GM21390 (cell line): ENCODE measurements at regions not wholly inside any gene's neighbourhood (a gene's known extent, or its start where the extent isn't known, plus 50 kb on each side); places are given as distances from the start of the nearest gene placed in this dataset.

Source experiments
- ATAC-seq: cut with Tn5 transposase; IDR thresholded peaks from one replicate; pipeline ENCODE4 v1.9.1; 2021; ENCODE audit not compliant: unreplicated experiment

DNA sequence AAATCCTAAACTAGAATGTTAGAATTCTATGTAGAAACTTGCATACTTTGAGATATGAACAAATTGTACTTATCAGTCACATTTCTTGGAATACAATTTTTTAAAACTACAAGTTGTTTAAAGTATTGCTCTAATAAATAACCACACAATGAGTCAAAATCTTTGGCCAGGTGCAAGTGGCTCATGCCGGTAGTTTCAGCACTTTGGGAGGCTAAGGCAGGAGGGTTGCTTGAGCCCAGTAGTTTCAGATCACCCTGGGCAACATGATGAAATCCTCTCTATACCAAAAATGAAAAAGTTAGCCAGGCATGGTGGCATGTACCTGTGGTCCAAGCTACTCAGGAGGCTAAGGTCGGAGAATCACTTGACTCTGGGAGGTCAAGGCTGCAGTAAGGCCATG lies 257.8 kb downstream of the COX7C start:
- no peak for ATAC-seq

DNA sequence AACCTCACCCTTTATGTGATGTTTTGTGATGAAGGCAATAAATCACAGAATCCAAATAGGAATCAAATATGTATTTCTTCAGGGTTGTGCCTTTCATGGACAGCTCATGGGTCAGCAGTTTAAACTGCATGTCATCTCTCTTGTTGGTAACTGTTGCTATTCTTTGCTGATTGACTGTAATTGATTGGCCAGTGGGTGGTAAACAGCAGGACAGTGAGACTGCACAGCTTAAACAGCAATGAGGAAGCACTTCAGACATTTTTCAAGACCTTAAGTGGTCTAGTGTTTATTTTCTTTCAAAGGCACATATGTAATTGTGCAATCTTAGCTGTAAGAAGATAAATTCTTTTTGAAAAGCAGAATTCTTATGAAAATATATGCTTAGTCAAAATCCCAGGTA lies 260.5 kb downstream of the COX7C start:
- ATAC-seq = no peak

DNA sequence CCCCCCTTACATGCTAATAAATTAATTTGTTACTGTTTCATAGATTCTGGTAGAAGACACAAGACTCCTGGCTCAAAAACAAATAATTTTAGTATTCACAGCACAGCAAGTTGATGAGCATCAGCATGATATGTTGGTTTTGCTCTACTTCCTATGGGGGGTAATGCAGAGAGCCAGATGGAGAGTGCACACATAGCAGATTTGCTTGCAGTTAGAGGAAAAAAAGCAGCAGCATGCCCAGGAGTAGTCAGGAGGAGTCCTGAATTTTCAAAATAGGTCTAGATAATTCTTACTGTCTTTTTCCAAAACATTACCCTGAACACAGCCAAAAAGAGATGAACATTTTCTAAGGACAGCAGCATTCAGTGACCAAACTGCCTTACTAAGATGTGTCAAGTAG lies 261.3 kb downstream of the COX7C start:
- ATAC-seq = no peak

DNA sequence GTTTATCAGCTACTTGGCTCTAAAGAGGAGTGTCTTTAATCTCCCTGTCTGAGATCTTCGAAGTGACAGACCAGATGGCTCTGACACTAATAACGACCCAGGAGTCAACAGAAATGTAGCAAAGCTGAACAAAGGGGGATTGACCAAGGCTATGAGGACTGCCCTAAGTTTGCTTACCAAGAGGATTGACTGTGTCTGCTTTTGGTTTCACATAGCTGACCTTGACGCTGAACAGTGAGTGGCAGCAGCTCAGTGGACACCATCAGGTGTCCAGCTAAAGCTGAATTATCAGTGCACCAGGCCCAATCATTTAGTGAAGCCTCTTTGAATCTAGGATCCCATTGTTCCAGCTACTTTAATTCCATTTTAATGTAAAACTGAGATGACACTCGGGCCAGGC lies 262.6 kb downstream of the COX7C start:
- ATAC-seq = no peak

DNA sequence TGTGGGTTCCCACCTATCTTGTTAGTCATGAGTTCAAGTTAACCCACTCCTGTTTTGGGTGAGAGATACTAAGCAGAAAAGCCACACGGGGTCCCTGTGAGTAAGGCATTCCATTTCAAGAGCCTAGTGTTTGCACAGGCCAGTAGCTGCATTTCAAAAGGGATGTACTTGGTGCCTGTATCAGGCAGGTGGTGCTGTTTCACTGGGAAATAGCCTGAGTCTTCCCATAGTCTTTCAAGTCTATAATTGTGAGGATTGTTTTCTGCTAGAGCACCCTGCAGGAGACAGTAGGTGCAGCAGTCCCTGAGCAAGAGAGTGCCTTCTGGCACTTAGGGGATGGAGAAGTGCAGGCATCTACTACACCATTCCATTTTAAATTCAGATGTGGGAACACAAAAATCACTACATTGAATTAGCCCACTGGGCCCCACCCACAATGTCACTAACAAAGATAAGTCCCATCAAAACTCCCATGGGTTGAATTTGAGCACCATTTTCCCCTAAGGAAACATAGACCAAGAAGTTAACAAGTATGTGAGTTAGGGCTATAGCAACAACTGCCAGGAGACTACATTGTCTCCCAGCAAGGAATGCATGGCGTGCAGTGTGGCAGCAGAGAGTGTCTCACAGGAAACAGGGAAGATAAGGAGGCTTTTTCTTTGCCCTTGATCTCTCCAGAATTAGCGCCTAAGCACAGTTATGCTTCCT lies 263.2 kb downstream of the COX7C start:
- peak; percentile 95 for ATAC-seq

DNA sequence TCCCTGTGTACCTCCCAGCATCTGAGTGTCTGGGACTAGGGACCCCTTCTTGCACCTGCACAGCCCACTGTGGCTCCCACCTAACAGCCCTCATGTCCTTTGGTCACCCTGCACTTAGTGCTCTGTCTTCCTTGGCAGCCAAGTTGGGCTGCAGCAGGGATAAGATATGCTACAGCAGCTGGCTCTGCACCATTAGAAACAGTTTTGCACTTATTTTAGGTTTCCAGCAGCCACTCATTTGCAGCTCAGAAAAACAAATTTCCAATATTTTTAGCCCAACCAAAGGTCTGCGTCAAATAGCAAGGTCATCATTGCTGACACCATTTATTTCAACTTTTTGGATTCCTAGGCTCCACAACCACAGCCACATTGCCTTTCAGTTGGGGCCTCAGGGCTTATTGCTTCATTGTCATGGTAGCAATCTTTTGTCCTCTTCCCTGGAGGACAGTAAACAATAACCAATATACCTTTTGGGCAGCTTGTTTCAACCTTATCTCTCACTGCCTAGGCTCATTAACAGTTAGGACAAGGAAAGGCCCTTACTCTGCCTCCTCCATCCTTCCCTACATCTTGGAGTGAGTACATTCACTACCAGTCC lies 263.9 kb downstream of the COX7C start:
- ATAC-seq = no peak

DNA sequence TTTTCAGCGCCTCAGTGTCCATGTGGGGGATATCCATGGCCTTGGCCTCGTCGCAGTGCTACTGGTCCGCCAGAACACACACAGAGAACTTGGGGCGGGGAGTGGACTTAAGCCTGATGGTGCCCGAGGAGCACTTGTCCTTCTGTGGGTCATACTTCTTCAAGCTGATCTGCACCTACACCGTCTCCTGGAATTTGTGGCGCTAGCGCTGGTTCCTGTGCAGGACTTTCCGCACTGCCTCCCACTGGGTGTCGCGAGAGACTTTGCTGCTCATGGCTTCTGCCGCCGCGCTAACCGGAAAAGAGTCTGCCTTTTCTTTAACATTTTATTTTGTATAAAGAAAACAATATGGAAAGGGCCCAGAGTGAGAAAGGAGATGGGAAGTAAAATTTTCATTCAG lies 266.9 kb downstream of the COX7C start:
- no peak for ATAC-seq

DNA sequence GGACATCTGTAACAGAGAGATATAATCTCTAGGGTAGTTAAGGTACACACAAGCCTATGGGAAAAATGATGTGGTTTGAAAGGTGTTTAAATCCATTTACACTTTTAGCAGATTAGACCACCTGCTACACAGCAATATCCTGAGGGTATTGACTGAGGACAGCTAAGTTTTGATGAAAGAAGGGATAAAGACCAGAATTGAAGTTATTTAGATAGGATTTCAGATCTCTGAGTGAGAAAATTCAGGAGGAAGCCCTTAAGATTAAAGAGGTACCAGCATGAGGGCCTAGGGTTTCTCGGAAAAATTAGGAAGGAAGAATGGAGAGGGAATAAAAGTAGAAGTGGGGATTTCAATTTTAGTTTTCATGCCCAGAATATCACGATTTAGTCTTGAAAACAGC lies 267.3 kb downstream of the COX7C start:
- no peak for ATAC-seq

DNA sequence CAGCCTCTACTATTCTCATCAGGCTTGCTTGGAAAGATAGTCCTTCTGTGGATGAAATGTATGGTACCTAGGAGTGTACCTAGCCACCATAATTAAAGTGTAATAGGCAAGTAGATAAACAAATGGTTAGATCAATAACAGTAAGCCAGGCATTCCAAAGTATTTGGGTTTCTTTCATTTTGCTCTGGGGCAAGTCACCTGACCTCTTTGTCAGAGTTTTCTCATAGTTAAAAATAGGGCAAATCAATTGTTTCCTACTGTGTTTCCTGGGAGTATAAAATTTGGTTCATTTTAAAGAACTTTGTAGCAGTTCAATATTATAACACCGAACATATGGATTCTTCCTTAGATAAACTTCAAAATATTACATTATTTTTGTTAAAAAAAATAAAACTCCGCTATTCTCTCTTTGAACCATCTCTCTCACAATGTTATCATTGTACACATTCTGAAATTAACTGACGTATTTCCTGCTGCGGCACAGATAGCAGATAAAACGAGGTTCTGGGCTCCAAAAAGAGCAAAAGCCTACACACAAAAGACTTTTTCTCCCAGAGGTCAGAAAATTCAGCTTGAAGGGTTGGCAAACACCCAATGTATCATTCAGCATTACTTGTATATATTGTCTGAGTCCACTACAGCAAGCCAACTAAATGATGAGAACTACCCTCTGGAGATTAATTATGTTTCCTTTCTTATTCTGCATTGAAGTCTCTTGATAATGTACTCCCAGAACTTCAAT lies 267.9 kb downstream of the COX7C start:
- no peak for ATAC-seq

DNA sequence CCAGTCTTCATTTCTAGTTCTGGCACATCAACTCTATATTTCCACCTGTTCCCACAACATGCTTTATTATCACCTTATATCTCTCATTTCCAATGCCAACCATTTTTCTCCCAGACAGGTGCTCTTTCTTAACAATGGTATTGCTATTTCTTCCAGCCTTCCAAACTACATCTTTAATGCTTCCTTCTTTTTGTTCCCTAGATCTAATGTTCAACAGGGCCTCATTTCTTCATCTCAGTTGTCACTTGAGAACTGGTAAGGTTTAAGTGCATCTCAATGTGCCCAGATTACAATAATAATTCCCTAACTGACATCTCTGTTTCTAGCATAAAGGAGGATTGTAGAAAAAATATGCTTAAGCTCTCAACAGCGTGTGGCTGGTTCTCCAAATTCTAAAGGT lies 272.6 kb downstream of the COX7C start:
- no peak for ATAC-seq

DNA sequence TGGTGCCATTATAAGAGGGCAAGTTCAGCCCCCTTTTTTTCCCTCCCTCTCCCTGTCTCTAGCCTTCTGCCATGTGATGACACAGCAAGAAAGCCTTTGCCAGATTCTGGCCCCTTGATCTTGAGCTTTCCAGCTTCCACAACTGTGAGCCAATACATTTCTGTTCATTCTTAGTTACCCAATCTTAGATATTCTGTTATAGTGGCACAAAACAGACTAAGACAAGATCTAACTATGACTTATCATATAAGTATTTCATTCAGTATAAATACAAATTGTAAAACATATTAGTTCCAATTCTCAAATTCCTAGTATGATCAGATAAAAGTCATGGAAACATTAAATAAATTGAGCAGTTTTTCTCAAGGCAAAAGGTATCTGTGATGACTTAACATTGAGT lies 276.3 kb downstream of the COX7C start:
- no peak for ATAC-seq

DNA sequence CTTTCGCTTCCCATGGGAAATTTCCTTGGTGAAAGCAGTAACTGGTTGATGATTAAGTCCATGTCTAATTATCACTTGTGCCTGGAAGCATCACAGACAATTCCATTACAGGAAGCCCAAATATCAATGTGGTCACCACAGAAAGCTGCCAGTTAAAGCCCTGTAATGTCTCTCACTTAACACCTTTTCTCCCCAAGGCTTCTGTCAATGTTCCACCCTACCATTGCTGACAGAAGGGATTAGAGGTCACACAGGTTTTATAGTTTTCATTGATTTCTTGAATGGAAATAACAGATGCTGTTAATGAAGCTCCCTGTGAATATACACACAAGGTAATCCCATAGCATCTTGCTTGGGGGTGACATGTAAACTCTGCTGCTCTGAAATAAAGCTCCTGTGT lies 279.2 kb downstream of the COX7C start:
- no peak for ATAC-seq

DNA sequence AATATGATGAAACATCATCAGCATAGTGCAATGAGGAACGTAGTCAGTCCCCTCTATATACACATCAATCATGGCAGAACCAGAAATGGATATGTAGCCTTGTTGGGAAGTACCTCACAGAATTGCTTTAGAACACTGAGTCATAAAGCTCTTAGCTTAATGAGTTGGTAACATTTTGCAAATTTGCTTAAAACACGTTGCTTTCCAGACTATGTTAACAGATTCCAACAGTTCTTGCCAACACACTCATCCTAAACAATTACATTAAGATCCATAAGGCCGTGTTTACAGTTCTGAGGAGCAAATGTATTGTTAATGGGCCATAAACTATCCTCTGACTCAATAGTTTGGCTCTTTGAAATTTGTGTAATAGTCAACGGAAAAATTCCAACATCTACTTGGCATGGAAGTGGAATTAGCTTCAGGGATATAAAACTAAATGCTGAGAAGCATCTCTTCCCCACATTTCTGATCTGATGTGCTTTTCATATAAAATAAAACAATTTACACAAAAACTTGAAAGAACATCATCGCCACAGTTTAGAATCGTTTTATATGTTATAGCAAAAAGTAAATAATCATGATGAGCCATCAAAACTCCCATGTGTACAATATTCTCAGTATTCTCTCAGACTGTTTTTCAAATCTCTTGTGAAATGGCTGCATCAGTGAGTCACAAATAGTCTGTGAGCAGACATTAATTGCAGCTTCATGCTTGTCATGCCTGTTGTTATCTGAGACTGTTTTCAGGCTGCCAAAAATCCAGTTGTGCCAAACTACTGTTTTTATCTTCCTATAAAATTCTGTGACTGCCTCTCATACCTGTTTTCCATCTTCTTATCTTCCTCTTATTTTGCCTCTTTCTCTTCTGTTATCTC lies 291.9 kb downstream of the COX7C start:
- ATAC-seq = no peak

DNA sequence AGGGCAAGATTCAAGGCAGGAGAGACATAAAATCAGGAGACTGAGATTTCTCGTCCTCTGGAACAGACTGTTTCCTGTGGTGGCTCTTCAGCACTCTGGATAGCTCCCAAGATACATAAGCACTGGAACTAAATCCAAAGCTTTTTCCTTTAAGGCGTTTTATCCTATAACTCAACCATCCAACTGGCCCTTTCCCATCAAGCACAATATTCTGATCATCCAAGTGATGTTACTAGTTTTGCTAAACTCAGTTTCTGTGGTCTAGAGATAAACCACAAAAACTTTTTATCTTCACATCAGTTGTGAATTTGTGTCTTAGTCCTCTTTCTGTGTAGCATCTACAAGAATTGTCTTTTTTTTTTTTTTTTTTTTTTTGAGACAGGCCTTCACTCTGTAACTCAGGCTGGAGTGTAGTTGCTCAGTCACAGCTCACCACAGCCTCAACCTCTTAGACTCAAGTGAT lies 299.4 kb downstream of the COX7C start:
- no peak for ATAC-seq

DNA sequence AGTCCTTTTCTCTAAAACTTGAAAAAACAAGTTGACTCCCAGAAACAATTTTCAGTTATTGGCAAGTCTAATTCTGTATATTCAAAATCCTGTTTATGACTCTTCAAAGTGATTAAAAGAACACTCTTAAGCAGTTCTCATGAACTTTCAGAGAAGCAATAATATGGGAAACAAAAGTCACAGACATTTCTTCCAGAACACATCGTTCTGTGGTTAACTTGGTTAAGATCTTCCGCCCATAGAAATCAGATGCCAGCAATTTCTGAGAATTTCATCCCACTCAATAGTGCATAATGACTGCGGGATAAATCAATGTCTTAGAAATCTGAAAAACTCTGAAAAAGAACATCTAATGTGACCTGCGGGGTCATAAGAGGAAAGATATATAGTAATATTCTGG lies 300.5 kb downstream of the COX7C start:
- ATAC-seq = no peak

DNA sequence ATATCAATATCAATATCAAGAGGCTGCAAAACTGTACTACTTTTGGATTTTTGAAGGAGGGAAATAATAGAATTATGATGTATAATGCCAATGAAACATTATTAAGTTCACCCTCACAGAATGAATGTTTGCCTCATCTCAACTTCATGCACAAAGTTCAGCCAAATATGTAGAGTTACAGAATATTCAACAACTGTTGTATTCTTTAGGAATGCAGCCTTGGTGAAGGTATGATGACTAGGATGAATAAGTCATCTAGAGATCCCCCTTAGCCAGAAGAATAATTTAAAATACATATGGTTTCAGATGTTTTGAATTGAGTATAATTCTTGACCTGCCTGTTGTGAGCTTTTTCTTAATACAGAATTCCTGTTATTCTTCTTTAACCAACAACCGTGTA lies 308.3 kb downstream of the COX7C start:
- no peak for ATAC-seq

DNA sequence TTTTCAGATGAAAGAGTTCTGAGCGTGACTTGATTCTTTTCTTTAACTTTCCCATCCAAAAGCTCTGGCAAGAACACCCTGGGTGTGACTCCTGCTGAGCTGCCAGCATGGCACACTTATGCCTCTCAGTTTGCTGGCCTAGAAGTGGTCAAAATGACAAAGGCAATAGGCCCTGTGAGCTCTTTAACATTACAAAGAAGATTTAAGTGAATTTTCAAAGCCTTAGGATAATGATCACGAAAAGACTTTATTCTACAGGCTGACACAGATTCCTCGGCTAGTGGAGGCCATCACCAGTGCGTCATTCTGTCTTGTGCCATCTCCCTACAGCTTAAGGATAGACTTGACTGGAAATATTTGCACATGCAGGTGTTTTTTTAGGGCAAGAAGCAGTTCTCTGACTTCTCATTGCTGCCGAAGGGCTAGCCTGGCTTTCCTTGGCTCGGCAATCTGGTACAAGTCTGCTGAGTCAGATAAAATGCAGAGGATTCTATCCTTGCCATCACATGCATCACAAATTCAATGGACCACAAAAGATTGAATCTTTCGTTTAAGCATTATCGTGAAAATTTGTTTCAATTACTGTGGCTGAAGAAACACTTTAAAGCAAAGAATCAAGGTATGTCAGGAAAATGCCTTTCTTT lies 311.5 kb downstream of the COX7C start:
- ATAC-seq = no peak

DNA sequence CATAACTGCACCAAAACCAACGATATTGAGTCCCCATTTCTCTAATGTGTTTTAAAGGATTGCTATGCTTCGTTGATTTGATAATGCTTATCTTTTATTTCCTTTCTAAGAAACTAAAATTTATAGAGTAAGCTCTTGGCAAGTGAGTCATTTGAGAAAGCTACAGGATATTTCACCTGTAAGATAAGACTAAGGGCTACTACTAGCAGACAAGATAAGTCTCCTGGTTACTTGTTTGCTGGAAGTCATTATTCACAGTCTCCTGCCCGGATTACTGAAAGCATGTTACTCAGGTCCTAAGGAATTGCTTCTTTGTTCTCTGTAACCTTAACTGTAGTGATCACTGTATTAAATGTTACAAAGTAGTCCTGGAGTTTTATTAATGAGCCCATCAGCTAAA lies 315.9 kb upstream of the RASA1 start:
- no peak for ATAC-seq

DNA sequence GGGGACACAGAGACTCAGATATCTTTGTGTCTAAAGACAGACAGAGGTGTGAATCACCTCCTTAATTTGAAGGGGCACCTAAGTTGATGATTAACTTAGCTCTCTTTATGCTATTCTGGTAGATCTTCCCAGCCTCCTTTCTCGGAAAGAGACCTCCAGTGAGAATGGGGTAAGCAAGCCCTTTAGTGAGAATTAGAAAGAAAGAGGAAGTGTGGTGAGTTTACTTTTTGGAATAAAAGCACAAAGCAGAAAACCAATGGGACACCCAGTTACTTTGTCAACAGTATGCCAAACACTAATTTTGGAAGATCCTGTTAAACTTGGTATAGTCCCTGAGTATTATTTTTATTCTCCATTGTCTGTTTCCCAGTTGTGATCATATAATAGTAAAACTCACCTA lies 302.8 kb upstream of the RASA1 start:
- ATAC-seq = no peak

DNA sequence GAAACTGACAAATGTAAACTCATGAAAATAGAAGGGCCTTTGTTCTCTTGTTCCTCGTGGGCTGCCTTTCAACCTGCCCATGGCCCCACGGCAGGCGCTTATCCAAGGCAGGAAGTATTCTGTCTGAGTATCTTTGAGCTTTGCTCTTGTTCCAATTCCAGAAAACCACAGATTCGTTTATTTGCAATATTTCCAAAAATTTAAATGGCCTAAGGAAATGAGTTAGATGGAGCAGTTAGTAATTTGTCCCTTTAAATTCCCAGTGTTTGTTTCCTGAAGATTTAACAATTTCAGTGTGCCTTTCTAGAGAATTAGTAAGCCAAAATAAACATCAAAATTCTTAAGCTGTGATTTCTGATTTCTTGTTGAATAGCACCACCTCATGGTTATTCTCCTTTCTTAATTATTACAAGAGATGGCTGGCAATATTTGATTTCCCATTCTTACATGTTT lies 299.4 kb upstream of the RASA1 start:
- no peak for ATAC-seq

DNA sequence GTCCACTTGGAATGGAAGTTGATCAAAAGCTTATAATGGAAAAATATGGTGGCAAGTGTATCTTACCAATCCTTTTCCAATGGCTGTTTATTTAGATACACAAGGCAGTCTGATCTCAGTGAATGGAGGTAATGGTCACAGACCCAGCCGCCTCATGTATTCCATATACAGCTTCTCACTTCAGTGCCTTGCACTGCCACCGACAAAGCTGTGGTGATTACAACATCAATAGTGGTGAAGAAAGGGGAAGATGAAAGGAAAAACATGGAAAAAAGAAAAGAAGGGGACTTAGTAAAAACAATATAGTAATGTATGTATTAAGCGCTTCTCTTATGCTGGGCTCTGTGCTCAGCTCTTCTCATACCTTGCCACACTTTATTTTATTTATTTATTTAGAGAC lies 297.3 kb upstream of the RASA1 start:
- no peak for ATAC-seq
